Adrenal gland (tissue), 9 donors: ENCODE measurements at regions not wholly inside any gene's neighbourhood (a gene's known extent, or its start where the extent isn't known, plus 50 kb on each side); places are given as distances from the start of the nearest gene placed in this dataset.

Experiments used
- DNase-seq, 7 donors: peaks; one replicate each; pipeline ENCODE4 v3.0.0-alpha.2; 2019 to 2020
- H3K27ac ChIP-seq, 5 donors: fragments of 200-600 bp; sonication (generic) in 4 of 5; 1 replicate in 3 of 5; 2 replicates in 2 of 5; pipeline versions ENCODE4 v1.5.1 to v1.8.0; 2016 to 2020; ENCODE audit warnings: mild to moderate bottlenecking in 1 of 5
- H3K27me3 ChIP-seq: fragments of 200-600 bp; 2 replicates; pipeline ENCODE4 v1.8.0; 2021
- H3K36me3 ChIP-seq, 2 donors: fragments of 200-600 bp; replicated peaks in 1 of 2; 1 replicate in 1 of 2; 2 replicates in 1 of 2; pipeline versions ENCODE4 v1.5.1 to v1.8.0; 2018 to 2022
- H3K4me1 ChIP-seq, 2 donors: fragments of 200-600 bp; replicated peaks in 1 of 2; 1 replicate in 1 of 2; 2 replicates in 1 of 2; pipeline versions ENCODE4 v1.5.1 to v1.8.0; 2018 to 2021
- H3K4me3 ChIP-seq, 4 donors: fragments of 200-600 bp; sonication (generic) in 3 of 4; one replicate each; pipeline ENCODE4 v1.5.1; 2016 to 2018
- H3K9me3 ChIP-seq, 3 donors: fragments of 200-600 bp; sonication (generic) in 1 of 3; replicated peaks in 1 of 3; 1 replicate in 2 of 3; 2 replicates in 1 of 3; pipeline versions ENCODE4 v1.5.1 to v1.8.0; 2016 to 2021
- POLR2A ChIP-seq, 2 donors: fragments of 450-650 bp; IDR thresholded peaks; one replicate each; pipeline ENCODE4 v1.6.1; 2017; ENCODE audit warnings: antibody characterized with exemption in 2 of 2, mild to moderate bottlenecking in 2 of 2, moderate library complexity in 1 of 2
- WGBS, 4 donors: extraction: QIAGEN DNeasy Blood & Tissue Kit in 2 of 4; methylation state at CpG; one replicate each; pipeline versions ENCODE4 v1.1.5 to v1.1.7; 2013 to 2017; 5-methylcytosine and 5-hydroxymethylcytosine counted together
- intact Hi-C, 2 donors: fragments of 100-400 bp; cut with DNase I; formaldehyde crosslinking; loops; one replicate each; pipeline versions ENCODE4 v1.14.1 to v1.15.0; 2022 to 2023
- TF ChIP-seq, protein P1 (sequence below), 6 experiments: fragments of 450-650 bp in 4 of 6; fragments of 200-600 bp in 2 of 6; sonication (generic) in 1 of 6; IDR thresholded peaks; 1 replicate in 5 of 6; 2 replicates in 1 of 6; pipeline versions ENCODE4 v1.5.1 to v1.8.0; 2016 to 2021; ENCODE audit warnings: antibody characterized with exemption in 6 of 6, mild to moderate bottlenecking in 2 of 6, moderate library complexity in 1 of 6
- donor health status: healthy with polysubstance abuse.
- donor health status: Bipolar disorder and iron deficiency.
- donor health status: DM: yes; HTN: yes; CAD: no.
- donor health status: DM: no; HTN: no; CAD: no.
- donor health status: DM: no; HTN: no; CAD: no.

DNA sequence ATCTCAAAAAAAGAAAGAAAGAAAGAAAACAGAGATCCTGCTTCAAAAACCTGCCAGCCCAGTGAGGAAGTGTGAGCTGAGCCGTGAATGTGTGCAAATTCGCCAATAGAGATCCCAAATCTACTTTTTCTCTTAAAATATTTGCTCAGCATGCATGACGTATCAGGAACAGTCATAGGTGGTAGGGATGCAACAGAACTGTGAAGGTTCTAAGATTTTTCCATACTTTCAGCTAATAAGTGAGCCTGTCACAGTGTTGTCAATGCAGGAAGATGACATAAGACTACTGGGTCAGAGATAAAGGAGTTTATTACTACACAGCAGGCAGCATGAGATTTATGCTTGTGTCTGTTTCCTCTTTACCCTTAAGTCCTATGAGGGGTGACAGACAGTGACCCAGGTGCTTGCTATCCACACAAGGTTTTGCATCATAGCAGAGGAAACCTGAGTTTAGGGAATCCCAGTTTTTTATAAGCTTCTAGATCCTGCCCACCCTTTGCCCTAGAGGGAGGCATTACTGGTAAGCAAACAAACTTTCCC lies 273.4 kb downstream of the BMP7 start:
- intact Hi-C loops, result no loop called here

DNA sequence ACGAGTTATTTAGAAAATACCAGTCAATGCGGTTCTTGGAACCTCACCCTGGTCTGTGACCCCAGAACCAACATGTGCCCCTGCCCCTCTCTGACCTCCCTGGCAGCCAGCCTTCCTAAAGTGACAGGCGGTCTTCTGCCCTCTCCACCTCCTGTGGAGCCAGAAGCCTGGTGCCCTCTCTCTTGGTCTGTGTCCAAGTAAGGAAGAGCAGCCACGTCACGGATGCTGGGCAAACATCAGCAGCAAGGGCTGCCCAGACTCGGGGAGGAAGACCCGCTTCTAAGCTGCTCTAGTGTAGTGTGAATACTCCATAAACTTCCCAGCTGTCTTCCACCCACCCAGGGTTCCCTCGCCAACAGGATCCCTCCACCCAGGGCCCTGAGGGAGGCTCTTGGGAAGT lies 272.4 kb downstream of the BMP7 start:
- Histone ChIP-seq H3K4me1 (no peaks in the 10 kb centered on the region), H3K4me3 (no peak overlapping the region), H3K27me3 (no peaks in the 10 kb centered on the region), H3K36me3 (no peaks in the 10 kb centered on the region), H3K9me3 (peaks cover 0 to 7% (median 0%) of the 10 kb centered on the region in 3 donors), H3K27ac (no peak overlapping the region)
- no peak for DNase-seq
- TF ChIP-seq, protein P1, sequence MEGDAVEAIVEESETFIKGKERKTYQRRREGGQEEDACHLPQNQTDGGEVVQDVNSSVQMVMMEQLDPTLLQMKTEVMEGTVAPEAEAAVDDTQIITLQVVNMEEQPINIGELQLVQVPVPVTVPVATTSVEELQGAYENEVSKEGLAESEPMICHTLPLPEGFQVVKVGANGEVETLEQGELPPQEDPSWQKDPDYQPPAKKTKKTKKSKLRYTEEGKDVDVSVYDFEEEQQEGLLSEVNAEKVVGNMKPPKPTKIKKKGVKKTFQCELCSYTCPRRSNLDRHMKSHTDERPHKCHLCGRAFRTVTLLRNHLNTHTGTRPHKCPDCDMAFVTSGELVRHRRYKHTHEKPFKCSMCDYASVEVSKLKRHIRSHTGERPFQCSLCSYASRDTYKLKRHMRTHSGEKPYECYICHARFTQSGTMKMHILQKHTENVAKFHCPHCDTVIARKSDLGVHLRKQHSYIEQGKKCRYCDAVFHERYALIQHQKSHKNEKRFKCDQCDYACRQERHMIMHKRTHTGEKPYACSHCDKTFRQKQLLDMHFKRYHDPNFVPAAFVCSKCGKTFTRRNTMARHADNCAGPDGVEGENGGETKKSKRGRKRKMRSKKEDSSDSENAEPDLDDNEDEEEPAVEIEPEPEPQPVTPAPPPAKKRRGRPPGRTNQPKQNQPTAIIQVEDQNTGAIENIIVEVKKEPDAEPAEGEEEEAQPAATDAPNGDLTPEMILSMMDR (IDR thresholded peaks at IDR 0.05), result no peak
- TF ChIP-seq POLR2A (IDR thresholded peaks at IDR 0.05), result no peak
- intact Hi-C loops, result no loop called here
- WGBS, 4 donors, result 48 to 65% (median 54%) methylated on average over 5 to 8 of the region's 8 CpGs

More for the DNA sequence above, 273.4 kb downstream of the BMP7 start:
- Histone ChIP-seq H3K36me3 (no peaks in the 10 kb centered on the region), H3K27me3 (no peaks in the 10 kb centered on the region), H3K9me3 (no peaks in the 10 kb centered on the region), H3K4me1 (no peaks in the 10 kb centered on the region), H3K4me3 (no peak overlapping the region), H3K27ac (no peak overlapping the region)
- DNase-seq, result no peak
- TF ChIP-seq, protein P1 (IDR thresholded peaks at IDR 0.05), result no peak
- no peak for TF ChIP-seq POLR2A (IDR thresholded peaks at IDR 0.05)
- 86 to 90% (median 89%) methylated on average over 3 of the region's 3 CpGs for WGBS, 4 donors

DNA sequence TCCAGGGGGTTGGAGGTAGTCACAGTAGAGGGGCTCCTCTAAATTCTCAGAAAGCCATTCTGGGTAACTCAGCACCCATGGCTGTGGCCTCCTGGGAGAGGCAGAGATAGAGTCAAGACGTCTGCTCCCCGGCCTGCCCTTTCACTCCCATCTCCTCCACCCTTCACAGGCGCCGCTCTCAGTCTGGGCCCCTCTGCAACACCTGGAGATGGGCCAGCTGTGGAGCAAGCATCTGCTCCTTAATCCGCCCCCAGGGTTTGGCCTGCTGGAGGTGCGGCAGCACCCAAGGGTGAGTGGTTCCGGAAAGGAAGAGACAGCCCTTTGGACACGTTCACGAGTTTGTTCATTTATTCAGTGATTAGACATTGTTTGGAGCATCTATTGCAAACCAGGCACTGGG lies 271.3 kb downstream of the BMP7 start:
- no peak for DNase-seq
- Histone ChIP-seq H3K4me3 (no peak overlapping the region), H3K36me3 (no peaks in the 10 kb centered on the region), H3K4me1 (no peaks in the 10 kb centered on the region), H3K27ac (no peak overlapping the region), H3K9me3 (peaks cover 0 to 7% (median 0%) of the 10 kb centered on the region in 3 donors), H3K27me3 (no peaks in the 10 kb centered on the region)
- no peak for TF ChIP-seq POLR2A (IDR thresholded peaks at IDR 0.05)
- TF ChIP-seq, protein P1 (IDR thresholded peaks at IDR 0.05), result no peak
- intact Hi-C loops, result no loop called here
- WGBS, 4 donors, result 80 to 86% (median 82%) methylated on average over 9 of the region's 9 CpGs

- Histone ChIP-seq H3K36me3 (no peaks in the 10 kb centered on the region), H3K27me3 (no peaks in the 10 kb centered on the region), H3K4me1 (no peaks in the 10 kb centered on the region), H3K9me3 (peaks cover 0 to 7% (median 0%) of the 10 kb centered on the region in 3 donors), H3K4me3 (no peak overlapping the region), H3K27ac (no peak overlapping the region)
- TF ChIP-seq, protein P1 (IDR thresholded peaks at IDR 0.05), result peak in 2 of 6 experiments; percentile 14 to 18
- no peak for TF ChIP-seq POLR2A (IDR thresholded peaks at IDR 0.05)
- WGBS, 4 donors, result 41 to 60% (median 56%) methylated on average over 5 to 12 of the region's 12 CpGs
- DNase-seq, result no peak
- intact Hi-C loops, result no loop called here
Measured at GRCh38 chr20:56995635-56996075, 270.8 kb downstream of the BMP7 start.
